Lower leg skin (tissue), 3 donors: ENCODE measurements at regions not wholly inside any gene's neighbourhood (a gene's known extent, or its start where the extent isn't known, plus 50 kb on each side); places are given as distances from the start of the nearest gene placed in this dataset.

Experiments
- CTCF ChIP-seq, 3 donors: fragments of 450-650 bp; IDR thresholded peaks; one replicate each; pipeline ENCODE4 v1.5.1; 2016; ENCODE audit warnings: antibody characterized with exemption in 3 of 3, mild to moderate bottlenecking in 3 of 3, moderate library complexity in 2 of 3
- POLR2A ChIP-seq, 2 donors: fragments of 450-650 bp; IDR thresholded peaks; one replicate each; pipeline ENCODE4 v1.6.1; 2016 to 2017; ENCODE audit warnings: antibody characterized with exemption in 2 of 2, mild to moderate bottlenecking in 1 of 2, moderate library complexity in 1 of 2

- TF ChIP-seq CTCF (IDR thresholded peaks at IDR 0.05) (no peak), POLR2A (IDR thresholded peaks at IDR 0.05) (no peak)
Observed at GRCh38 chr5:57033103-57033502, 81.2 kb upstream of the MIER3 start.
